Large intestine (tissue), 3 donors: ENCODE measurements at regions not wholly inside any gene's neighbourhood (a gene's known extent, or its start where the extent isn't known, plus 50 kb on each side); places are given as distances from the start of the nearest gene placed in this dataset.
A peak's percentile ranks its signal among the peaks of the same experiment; 100 is the strongest.

Source experiments
- DNase-seq, 2 donors: peaks; one replicate each; pipeline versions ENCODE4 v3.0.0 to v3.0.0-alpha.2; 2013
- H3K27ac ChIP-seq: one replicate; pipeline ENCODE4 v1.5.1; 2013; ENCODE audit warnings: low read length
- H3K27me3 ChIP-seq: 2 replicates; pipeline ENCODE4 v1.6.1; 2013; ENCODE audit warnings: low read length; ENCODE audit not compliant: control insufficient read depth, insufficient read depth
- H3K36me3 ChIP-seq: 2 replicates; pipeline ENCODE4 v1.6.1; 2013; ENCODE audit warnings: low read length; ENCODE audit not compliant: control insufficient read depth, insufficient read depth
- H3K4me1 ChIP-seq: one replicate; pipeline ENCODE4 v1.6.1; 2013; ENCODE audit warnings: low read length; ENCODE audit not compliant: control insufficient read depth, insufficient read depth
- H3K4me3 ChIP-seq: one replicate; pipeline ENCODE4 v1.5.1; 2013; ENCODE audit warnings: low read length
- H3K9me3 ChIP-seq: one replicate; pipeline ENCODE4 v1.6.1; 2013; ENCODE audit warnings: mild to moderate bottlenecking, low read depth, low read length, moderate library complexity; ENCODE audit not compliant: control insufficient read depth
- WGBS: methylation state at CpG from one replicate; pipeline ENCODE4 v1.1.5; 2013; ENCODE audit warnings: low lambda C conversion rate; ENCODE audit not compliant: insufficient coverage; 5-methylcytosine and 5-hydroxymethylcytosine counted together

DNA sequence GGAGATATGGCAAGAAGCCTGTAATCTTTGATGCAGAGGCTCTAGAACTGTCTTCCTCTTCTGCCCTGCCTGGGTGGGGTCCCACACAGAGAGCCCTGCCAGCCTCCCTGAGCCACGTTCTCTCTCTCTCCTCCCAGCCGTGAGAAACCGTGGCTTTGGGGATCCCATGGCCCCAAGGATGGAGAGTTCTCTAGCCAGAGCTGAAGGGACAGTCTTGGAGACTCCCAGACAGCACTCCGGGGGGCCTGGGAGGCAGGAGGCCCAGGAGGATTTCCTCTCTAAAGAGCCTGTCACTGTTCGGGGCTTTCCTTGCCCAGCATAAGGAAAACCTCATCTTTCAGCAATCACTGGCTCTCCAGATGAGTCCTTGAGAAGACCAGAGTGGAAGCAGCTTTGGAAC, 227.1 kb downstream of the ARHGAP12 start:
- H3K36me3 ChIP-seq: no peaks in the 10 kb centered on the region
- no peak for DNase-seq
- H3K4me3 ChIP-seq: no peak overlapping the region
- no CpG with 5 or more reads among the region's 5 CpGs for WGBS
- peaks cover 2% of the 10 kb centered on the region for H3K27me3 ChIP-seq
- peaks cover 5% of the 10 kb centered on the region for H3K4me1 ChIP-seq
- H3K9me3 ChIP-seq: no peaks in the 10 kb centered on the region
- no peak overlapping the region for H3K27ac ChIP-seq

DNA sequence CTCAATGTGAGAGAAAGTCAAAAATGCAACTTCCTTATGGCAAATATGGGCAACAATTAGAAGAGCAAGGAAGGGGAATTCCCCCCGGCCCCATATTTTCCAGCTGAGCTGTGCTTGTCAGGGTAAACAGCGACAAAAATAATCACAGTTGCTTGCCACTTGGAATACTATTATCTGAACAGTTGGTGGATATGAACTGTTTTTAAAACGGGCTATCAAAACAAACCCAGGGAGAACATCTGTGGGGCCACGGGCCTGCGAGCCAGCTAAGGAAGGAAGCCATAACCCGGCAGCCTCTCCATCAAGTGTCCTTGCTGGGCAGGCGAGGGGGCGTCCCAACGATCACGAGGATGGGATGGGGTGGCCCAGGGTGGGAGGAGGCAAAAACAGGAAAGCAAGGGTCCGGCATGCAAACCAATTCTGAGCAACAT, 228.4 kb downstream of the ARHGAP12 start:
- Histone ChIP-seq H3K36me3 (no peaks in the 10 kb centered on the region), H3K27ac (no peak overlapping the region), H3K4me3 (no peak overlapping the region), H3K27me3 (peaks cover 2% of the 10 kb centered on the region), H3K4me1 (peaks cover 4% of the 10 kb centered on the region), H3K9me3 (no peaks in the 10 kb centered on the region)
- no peak for DNase-seq
- WGBS: 100% methylated on average over 2 of the region's 11 CpGs

- no peaks in the 10 kb centered on the region for H3K9me3 ChIP-seq
- no CpG with 5 or more reads among the region's 11 CpGs for WGBS
- peaks cover 2% of the 10 kb centered on the region for H3K27me3 ChIP-seq
- peak overlapping the region; percentile 41 for H3K27ac ChIP-seq
- DNase-seq: no peak
- no peaks in the 10 kb centered on the region for H3K36me3 ChIP-seq
- no peak overlapping the region for H3K4me3 ChIP-seq
- peaks cover 4% of the 10 kb centered on the region for H3K4me1 ChIP-seq
Measured at GRCh38 chr10:31698181-31698830, 230.3 kb downstream of the ARHGAP12 start.

DNA sequence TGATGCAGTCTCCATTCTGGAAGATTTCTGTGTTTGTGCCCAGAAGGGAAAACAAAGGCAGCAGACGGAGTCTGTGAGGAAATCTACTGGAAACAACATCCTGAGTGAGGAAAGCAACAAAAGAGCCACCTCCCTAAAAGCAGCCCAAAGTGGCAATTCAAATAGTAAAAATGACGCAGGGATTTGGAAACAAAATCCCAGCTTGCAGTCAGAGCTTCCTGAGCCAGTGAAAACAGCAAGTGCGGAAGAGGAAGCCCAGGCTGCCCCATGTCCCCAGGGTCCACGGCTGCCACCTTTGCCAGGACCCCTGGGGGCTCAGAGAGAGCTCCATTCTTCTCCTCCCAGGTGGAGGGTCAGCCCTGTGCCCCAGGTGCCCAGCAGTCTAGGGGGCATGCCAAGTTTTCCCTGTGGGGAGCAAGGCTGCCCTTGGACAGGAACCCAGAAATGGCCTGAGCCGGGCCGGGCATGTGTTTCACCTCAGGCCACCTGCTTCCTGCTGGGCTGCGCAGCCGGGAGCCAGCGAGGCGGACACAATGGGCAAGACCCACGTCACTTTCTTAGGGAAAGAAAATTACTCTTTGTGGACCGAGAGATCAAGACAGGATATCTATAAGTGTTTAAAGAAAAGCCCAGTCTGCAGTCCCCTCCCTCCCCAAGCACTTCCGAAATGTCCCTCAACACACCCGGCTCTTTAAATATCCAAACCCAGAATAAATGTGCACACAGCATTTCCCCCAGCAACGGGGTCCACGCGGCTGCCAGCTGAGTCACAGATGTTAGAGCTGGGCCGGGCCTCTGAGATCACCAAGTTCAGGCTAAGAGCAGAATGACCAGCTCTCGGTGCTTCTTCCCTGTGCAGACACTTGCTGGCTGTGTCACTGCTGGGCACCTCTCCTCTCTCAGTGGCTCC, 231.1 kb downstream of the ARHGAP12 start:
- H3K36me3 ChIP-seq: no peaks in the 10 kb centered on the region
- peak overlapping the region; percentile 55 for H3K27ac ChIP-seq
- peak in 1 of 2 donors; percentile 30 for DNase-seq
- H3K9me3 ChIP-seq: no peaks in the 10 kb centered on the region
- no peaks in the 10 kb centered on the region for H3K27me3 ChIP-seq
- H3K4me1 ChIP-seq: peaks cover 4% of the 10 kb centered on the region
- H3K4me3 ChIP-seq: no peak overlapping the region
- WGBS: 80% methylated on average over 1 of the region's 19 CpGs

DNA sequence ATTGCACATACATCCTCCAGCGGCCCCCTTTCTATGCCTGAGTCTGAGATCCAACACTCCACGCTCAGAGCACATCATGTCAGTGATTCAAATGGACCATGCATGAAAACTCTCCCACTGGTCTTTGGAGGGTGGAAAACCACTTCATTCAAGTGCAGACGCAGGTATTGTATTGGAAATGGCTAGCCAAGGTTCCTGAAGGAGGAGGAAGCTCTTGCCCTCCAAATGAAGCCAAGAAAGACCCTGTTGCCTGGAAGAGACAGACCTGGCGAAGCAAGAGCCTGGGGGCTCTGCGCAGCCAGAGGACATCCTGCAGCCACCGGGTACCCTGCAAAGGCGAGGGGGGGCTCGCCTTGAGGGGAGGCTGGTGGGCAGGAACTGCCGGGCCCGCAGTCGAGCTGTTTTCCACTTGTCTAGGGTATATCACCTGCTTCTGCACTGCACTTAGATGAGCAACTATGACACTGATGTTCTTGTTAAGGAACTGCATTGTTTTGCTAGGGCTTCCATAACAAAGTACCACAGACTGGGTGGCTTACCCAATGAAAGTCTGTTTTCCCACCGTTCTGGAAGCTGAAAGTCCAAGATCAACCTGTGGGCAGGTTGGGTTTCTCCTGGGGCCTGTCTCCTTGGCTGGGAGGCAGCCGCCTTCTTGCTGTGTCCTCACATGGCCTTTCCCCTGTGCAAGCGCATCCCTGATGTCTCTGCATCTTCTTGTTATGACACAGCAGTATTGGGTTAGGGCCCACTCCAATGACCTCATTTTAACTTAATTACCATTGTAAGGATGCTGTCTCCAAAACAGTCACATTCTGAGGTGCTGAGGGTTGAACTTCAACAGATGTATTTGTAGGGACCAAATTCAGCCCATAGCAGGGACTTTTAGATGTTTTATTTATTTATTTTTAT, 233.4 kb downstream of the ARHGAP12 start:
- H3K27ac ChIP-seq: no peak overlapping the region
- no peaks in the 10 kb centered on the region for H3K27me3 ChIP-seq
- no peak for DNase-seq
- no peaks in the 10 kb centered on the region for H3K36me3 ChIP-seq
- WGBS: 100% methylated on average over 1 of the region's 14 CpGs
- no peak overlapping the region for H3K4me3 ChIP-seq
- H3K4me1 ChIP-seq: peaks cover 4% of the 10 kb centered on the region
- H3K9me3 ChIP-seq: no peaks in the 10 kb centered on the region

GRCh38 chr10:31694126-31694685, 234.4 kb downstream of the ARHGAP12 start:
- no peak for DNase-seq
- Histone ChIP-seq H3K4me3 (no peak overlapping the region), H3K9me3 (peaks cover 3% of the 10 kb centered on the region), H3K4me1 (peaks cover 4% of the 10 kb centered on the region), H3K36me3 (no peaks in the 10 kb centered on the region), H3K27ac (no peak overlapping the region), H3K27me3 (no peaks in the 10 kb centered on the region)
- no CpG with 5 or more reads among the region's 6 CpGs for WGBS

GRCh38 chr10:31693491-31693890, 235.1 kb downstream of the ARHGAP12 start:
- 80% methylated on average over 1 of the region's 6 CpGs for WGBS
- no peak overlapping the region for H3K27ac ChIP-seq
- no peak for DNase-seq

GRCh38 chr10:31689233-31689632, 239.4 kb downstream of the ARHGAP12 start:
- no CpG with 5 or more reads among the region's 1 CpG for WGBS
- no peaks in the 10 kb centered on the region for H3K27me3 ChIP-seq

More at GRCh38 chr10:31693491-31693890, 235.1 kb downstream of the ARHGAP12 start:
- Histone ChIP-seq H3K9me3 (peaks cover 4% of the 10 kb centered on the region), H3K4me1 (peaks cover 4% of the 10 kb centered on the region), H3K27me3 (no peaks in the 10 kb centered on the region), H3K36me3 (no peaks in the 10 kb centered on the region), H3K4me3 (no peak overlapping the region)

DNA sequence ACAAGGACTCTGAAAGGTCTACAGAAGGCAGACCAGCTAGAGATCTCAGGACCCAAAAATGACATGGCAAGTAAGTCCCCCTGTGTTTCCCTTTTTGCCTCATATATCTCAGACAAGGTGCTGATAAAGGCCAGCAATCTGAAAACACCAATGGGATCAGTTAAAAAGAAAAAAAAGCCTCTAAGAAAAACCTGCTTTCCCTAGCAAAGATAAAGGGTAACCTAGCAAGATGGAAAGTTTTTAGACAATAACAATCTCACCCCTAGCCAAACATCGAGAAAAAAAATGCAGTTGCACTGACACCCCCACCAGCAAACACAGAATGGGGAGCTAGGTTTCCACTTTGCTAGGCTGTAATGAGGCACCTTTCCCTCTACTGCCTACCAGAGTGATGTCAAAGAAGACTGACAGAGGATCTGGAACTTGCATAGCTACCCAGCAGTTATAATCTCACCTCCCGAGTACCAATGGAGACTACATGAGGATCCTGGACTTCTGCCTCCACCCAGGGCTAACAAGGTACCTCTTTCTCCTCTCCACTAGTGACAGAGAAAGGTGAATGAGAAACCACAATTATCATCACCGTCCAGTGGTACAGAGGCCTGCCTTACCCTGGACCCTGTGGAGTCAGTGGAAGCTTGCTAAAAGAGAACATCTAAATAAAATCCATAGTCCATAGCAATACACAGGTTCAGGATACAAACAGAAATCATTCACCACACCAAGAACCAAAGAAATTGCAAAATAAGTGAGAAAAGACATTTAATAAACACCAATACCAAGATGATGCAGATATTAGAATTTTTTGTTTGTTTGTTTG, 240.8 kb downstream of the ARHGAP12 start:
- WGBS: no CpG with 5 or more reads among the region's 3 CpGs
- Histone ChIP-seq H3K4me3 (no peak overlapping the region), H3K27ac (no peak overlapping the region), H3K36me3 (no peaks in the 10 kb centered on the region), H3K4me1 (no peaks in the 10 kb centered on the region), H3K9me3 (peaks cover 4% of the 10 kb centered on the region), H3K27me3 (no peaks in the 10 kb centered on the region)
- DNase-seq: no peak

More at GRCh38 chr10:31689233-31689632, 239.4 kb downstream of the ARHGAP12 start:
- Histone ChIP-seq H3K27ac (no peak overlapping the region), H3K36me3 (no peaks in the 10 kb centered on the region), H3K4me1 (no peaks in the 10 kb centered on the region), H3K9me3 (peaks cover 4% of the 10 kb centered on the region), H3K4me3 (no peak overlapping the region)
- DNase-seq: no peak
